Adrenal gland (tissue), 9 donors: ENCODE measurements at regions not wholly inside any gene's neighbourhood (a gene's known extent, or its start where the extent isn't known, plus 50 kb on each side); places are given as distances from the start of the nearest gene placed in this dataset.

ENCODE experiments used
- DNase-seq, 7 donors: peaks; one replicate each; pipeline ENCODE4 v3.0.0-alpha.2; 2019 to 2020
- H3K27ac ChIP-seq, 5 donors: fragments of 200-600 bp; sonication (generic) in 4 of 5; 1 replicate in 3 of 5; 2 replicates in 2 of 5; pipeline versions ENCODE4 v1.5.1 to v1.8.0; 2016 to 2020; ENCODE audit warnings: mild to moderate bottlenecking in 1 of 5
- H3K27me3 ChIP-seq: fragments of 200-600 bp; 2 replicates; pipeline ENCODE4 v1.8.0; 2021
- H3K36me3 ChIP-seq, 2 donors: fragments of 200-600 bp; replicated peaks in 1 of 2; 1 replicate in 1 of 2; 2 replicates in 1 of 2; pipeline versions ENCODE4 v1.5.1 to v1.8.0; 2018 to 2022
- H3K4me1 ChIP-seq, 2 donors: fragments of 200-600 bp; replicated peaks in 1 of 2; 1 replicate in 1 of 2; 2 replicates in 1 of 2; pipeline versions ENCODE4 v1.5.1 to v1.8.0; 2018 to 2021
- H3K4me3 ChIP-seq, 4 donors: fragments of 200-600 bp; sonication (generic) in 3 of 4; one replicate each; pipeline ENCODE4 v1.5.1; 2016 to 2018
- H3K9me3 ChIP-seq, 3 donors: fragments of 200-600 bp; sonication (generic) in 1 of 3; replicated peaks in 1 of 3; 1 replicate in 2 of 3; 2 replicates in 1 of 3; pipeline versions ENCODE4 v1.5.1 to v1.8.0; 2016 to 2021
- CTCF ChIP-seq, 6 experiments: fragments of 450-650 bp in 4 of 6; fragments of 200-600 bp in 2 of 6; sonication (generic) in 1 of 6; IDR thresholded peaks; 1 replicate in 5 of 6; 2 replicates in 1 of 6; pipeline versions ENCODE4 v1.5.1 to v1.8.0; 2016 to 2021; ENCODE audit warnings: antibody characterized with exemption in 6 of 6, mild to moderate bottlenecking in 2 of 6, moderate library complexity in 1 of 6
- POLR2A ChIP-seq, 2 donors: fragments of 450-650 bp; IDR thresholded peaks; one replicate each; pipeline ENCODE4 v1.6.1; 2017; ENCODE audit warnings: antibody characterized with exemption in 2 of 2, mild to moderate bottlenecking in 2 of 2, moderate library complexity in 1 of 2
- WGBS, 4 donors: extraction: QIAGEN DNeasy Blood & Tissue Kit in 2 of 4; methylation state at CpG; one replicate each; pipeline versions ENCODE4 v1.1.5 to v1.1.7; 2013 to 2017; 5-methylcytosine and 5-hydroxymethylcytosine counted together
- intact Hi-C, 2 donors: fragments of 100-400 bp; cut with DNase I; formaldehyde crosslinking; loops; one replicate each; pipeline versions ENCODE4 v1.14.1 to v1.15.0; 2022 to 2023
- donor health status: healthy with polysubstance abuse.
- donor health status: Bipolar disorder and iron deficiency.
- donor health status: DM: yes; HTN: yes; CAD: no.
- donor health status: DM: no; HTN: no; CAD: no.
- donor health status: DM: no; HTN: no; CAD: no.

GRCh38 chrX:12058087-12058486 is 80.2 kb upstream of the FRMPD4 start:
- H3K4me3 ChIP-seq: no peak overlapping the region
- 58 to 60% (median 59%) methylated on average over 4 of the region's 4 CpGs for WGBS, 4 donors
- no peak for TF ChIP-seq POLR2A (IDR thresholded peaks at IDR 0.05)
- no peak for TF ChIP-seq CTCF (IDR thresholded peaks at IDR 0.05)
- no peaks in the 10 kb centered on the region for H3K36me3 ChIP-seq
- no peaks in the 10 kb centered on the region for H3K9me3 ChIP-seq
- H3K27me3 ChIP-seq: no peaks in the 10 kb centered on the region
- intact Hi-C loops: no loop called here
- no peaks in the 10 kb centered on the region for H3K4me1 ChIP-seq
- H3K27ac ChIP-seq: no peak overlapping the region
- DNase-seq: no peak

- no peak overlapping the region for H3K27ac ChIP-seq
- H3K36me3 ChIP-seq: no peaks in the 10 kb centered on the region
- H3K27me3 ChIP-seq: no peaks in the 10 kb centered on the region
- H3K9me3 ChIP-seq: no peaks in the 10 kb centered on the region
- WGBS, 4 donors: 59 to 77% (median 67%) methylated on average over 2 of the region's 2 CpGs
- no peak for DNase-seq
- no peak for TF ChIP-seq CTCF (IDR thresholded peaks at IDR 0.05)
- no peak for TF ChIP-seq POLR2A (IDR thresholded peaks at IDR 0.05)
- no peak overlapping the region for H3K4me3 ChIP-seq
- intact Hi-C loops: no loop called here
- H3K4me1 ChIP-seq: no peaks in the 10 kb centered on the region
These were observed 77.6 kb upstream of the FRMPD4 start for GRCh38 chrX:12060489-12061260.

DNA sequence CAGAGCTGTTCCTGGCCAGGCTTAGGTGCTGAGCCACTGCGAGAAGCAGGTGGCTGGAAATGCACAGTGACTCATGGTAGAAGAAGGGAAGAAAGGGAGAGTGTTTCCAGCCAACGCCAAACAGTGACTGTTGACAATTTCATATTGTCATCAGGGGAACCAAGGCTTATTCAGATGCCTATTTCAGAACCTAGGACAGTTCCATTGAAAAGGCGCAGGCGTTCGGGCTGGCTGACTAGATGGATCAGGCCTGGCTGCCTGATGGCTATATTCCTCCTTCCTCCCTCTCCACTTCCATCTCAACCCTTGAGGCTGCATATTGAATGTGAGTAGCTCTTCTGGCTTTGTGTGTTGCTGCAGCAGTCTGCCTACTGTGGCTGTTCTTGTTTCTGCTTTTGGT is 73.0 kb upstream of the FRMPD4 start:
- intact Hi-C loops: no loop called here
- 24 to 35% (median 32%) methylated on average over 5 of the region's 5 CpGs for WGBS, 4 donors
- Histone ChIP-seq H3K27ac (no peak overlapping the region), H3K27me3 (no peaks in the 10 kb centered on the region), H3K4me1 (no peaks in the 10 kb centered on the region), H3K4me3 (no peak overlapping the region), H3K36me3 (no peaks in the 10 kb centered on the region), H3K9me3 (no peaks in the 10 kb centered on the region)
- no peak for TF ChIP-seq POLR2A (IDR thresholded peaks at IDR 0.05)
- no peak for TF ChIP-seq CTCF (IDR thresholded peaks at IDR 0.05)
- DNase-seq: no peak

- Histone ChIP-seq H3K27ac (no peak overlapping the region), H3K9me3 (no peaks in the 10 kb centered on the region), H3K36me3 (no peaks in the 10 kb centered on the region), H3K4me3 (no peak overlapping the region), H3K27me3 (peaks cover 8% of the 10 kb centered on the region), H3K4me1 (no peaks in the 10 kb centered on the region)
- DNase-seq: no peak
- intact Hi-C loops: no loop called here
- no peak for TF ChIP-seq CTCF (IDR thresholded peaks at IDR 0.05)
- TF ChIP-seq POLR2A (IDR thresholded peaks at IDR 0.05): no peak
- 56 to 62% (median 58%) methylated on average over 5 of the region's 5 CpGs for whole genome bisulfite sequencing, 4 donors
These were observed 62.2 kb upstream of the FRMPD4 start for GRCh38 chrX:12076046-12076445.
